ENCODE measurements at regions not wholly inside any gene's neighbourhood (a gene's known extent, or its start where the extent isn't known, plus 50 kb on each side); places are given as distances from the start of the nearest gene placed in this dataset.

GRCh38 chr16:85307552-85308364, 195.5 kb upstream of the CIBAR2 start:
- H3K27ac ChIP-seq: no peak overlapping the region
- DNase-seq: no peak
- 69 to 72% methylated on average over 24 of the region's 24 CpGs for WGBS, 2 donors
- TF ChIP-seq CTCF (IDR thresholded peaks at IDR 0.05): no peak
- H3K36me3 ChIP-seq: no peaks in the 10 kb centered on the region
- peaks cover 0 to 13% (median 5%) of the 10 kb centered on the region in 3 donors for H3K4me1 ChIP-seq
- intact Hi-C loops (cut with DNase I): no loop called here
- no peaks in the 10 kb centered on the region for H3K9me3 ChIP-seq
- FAIRE-seq: no peak
- no peak overlapping the region for H3K4me3 ChIP-seq
- H3K27me3 ChIP-seq: no peaks in the 10 kb centered on the region
- peak in 1 of 4 donors; percentile 13 for ATAC-seq

DNA sequence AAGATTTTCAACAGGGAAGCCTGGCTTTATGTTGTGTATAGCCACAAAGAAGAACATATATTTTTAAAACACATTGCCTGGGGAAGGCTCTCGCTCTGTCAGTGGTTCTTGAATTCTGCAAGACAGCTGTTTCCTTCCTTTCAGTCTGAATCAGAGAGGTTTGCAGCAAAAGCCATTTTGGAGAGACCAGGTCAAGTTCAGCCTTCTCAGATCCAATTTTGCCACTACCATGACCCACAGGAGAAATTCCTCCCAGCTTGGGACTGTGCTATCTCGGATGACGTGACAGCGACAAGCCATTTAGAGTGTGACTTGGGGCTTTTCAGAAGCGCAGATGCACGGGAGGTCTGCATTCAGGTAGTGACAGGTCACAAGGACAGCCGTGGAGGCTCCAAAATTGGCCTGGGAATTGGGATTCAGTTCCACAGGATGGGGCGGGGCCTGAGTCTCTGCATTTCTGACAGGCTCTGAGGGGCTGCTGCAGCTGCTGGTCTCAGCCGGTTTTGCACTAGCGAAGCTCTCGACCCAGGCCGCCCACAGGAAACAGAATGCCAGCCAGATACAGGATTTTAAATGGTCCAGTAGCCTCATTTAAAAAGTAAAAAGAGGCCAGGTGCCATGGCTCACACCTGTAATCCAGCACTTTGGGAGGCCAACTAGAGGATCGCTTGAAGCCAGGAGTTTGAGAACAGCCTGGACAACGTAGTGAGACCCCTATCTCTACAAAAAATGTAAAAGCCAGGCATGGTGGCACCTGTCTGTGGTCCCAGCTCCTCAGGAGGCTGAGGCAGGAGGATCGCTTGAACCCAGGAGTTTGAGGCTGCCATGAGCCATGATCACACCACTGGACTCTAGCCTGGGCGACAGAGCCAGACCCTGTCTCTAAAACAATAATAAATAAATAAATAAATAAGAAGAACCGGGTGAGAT, 196.6 kb upstream of the CIBAR2 start:
- DNase-seq (no peak), FAIRE-seq (no peak), ATAC-seq (no peak)
- Histone ChIP-seq H3K4me1 (peaks cover 0 to 8% (median 0%) of the 10 kb centered on the region in 3 donors), H3K27me3 (no peaks in the 10 kb centered on the region), H3K9me3 (no peaks in the 10 kb centered on the region), H3K4me3 (no peak overlapping the region), H3K36me3 (no peaks in the 10 kb centered on the region), H3K27ac (peak overlapping the region in 2 of 4 donors; percentile 44 to 77)
- WGBS, 2 donors: 88 to 90% methylated on average over 17 of the region's 17 CpGs
- intact Hi-C loops (cut with DNase I): no loop called here
- TF ChIP-seq CTCF (IDR thresholded peaks at IDR 0.05): no peak

DNA sequence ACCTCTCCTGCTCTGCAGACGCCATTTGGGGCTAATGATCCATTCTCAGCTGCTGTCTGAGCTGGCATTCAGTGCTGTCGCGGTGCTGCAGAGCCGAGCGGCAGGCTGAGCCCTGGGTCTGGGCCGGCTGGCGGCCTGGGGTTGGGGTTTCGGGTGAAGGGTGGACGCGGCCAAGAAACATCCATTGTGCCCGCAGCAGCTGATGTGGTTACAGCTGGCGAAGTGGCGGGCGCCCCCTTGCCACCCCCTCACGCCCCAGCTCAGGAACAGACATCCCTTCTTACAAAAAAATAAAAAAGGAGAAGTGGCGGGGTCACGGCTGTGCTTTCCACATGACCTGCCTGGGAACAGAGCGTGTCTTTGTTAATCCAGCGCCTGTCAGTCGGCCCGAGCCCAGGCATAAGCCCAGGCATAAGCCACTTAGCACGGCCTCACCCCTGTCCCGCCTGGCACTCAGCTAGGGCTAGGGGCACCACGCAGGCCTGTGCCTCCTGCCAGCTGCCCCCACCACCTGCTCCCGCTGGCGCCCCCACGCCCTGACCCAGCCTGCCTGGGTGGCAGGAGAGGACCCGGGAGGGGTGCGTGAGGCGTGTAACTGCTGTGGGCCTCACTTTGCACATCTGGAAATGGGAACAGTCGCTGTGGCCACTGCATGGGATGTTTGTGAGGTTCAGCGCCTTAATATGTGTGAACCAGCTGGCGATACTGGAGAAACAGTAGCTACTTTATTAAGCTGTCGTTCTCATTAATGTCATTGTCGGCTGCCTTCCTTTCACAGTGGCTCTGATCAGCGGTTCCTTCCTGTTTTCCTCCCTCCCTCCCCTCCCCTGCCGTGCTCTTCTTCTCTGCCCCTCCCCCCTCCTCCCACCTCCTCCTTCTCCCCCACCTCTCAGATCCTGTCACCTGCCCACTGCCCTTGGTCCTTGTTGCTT, 197.7 kb upstream of the CIBAR2 start:
- Histone ChIP-seq H3K9me3 (no peaks in the 10 kb centered on the region), H3K27me3 (no peaks in the 10 kb centered on the region), H3K4me3 (no peak overlapping the region), H3K36me3 (no peaks in the 10 kb centered on the region), H3K27ac (peak overlapping the region in 3 of 4 donors; percentile 44 to 77 (median 60)), H3K4me1 (peaks cover 0 to 8% (median 0%) of the 10 kb centered on the region in 3 donors)
- peak in 3 of 4 donors; percentile 31 to 66 (median 59) for ATAC-seq
- TF ChIP-seq CTCF (IDR thresholded peaks at IDR 0.05): no peak
- intact Hi-C loops (cut with DNase I): loop anchor here in 1 of 3 donors (10.0 kb wide), 1 partner anchor 105 kb away; no protein-coding TSS in a partner anchor
- peak in 3 of 6 donors; percentile 50 to 81 (median 53) for DNase-seq
- 75 to 77% methylated on average over 37 of the region's 37 CpGs for WGBS, 2 donors
- FAIRE-seq: no peak

- no peak overlapping the region for H3K27ac ChIP-seq
- H3K27me3 ChIP-seq: no peaks in the 10 kb centered on the region
- no peaks in the 10 kb centered on the region for H3K36me3 ChIP-seq
- DNase-seq: peak in 1 of 6 donors; percentile 68
- no peak for TF ChIP-seq CTCF (IDR thresholded peaks at IDR 0.05)
- H3K4me1 ChIP-seq: peaks cover 0 to 5% (median 1%) of the 10 kb centered on the region in 3 donors
- FAIRE-seq: no peak
- intact Hi-C loops (cut with DNase I): loop anchor here in 1 of 3 donors (10.0 kb wide), 1 partner anchor 104 kb away; no protein-coding TSS in a partner anchor
- no peaks in the 10 kb centered on the region for H3K9me3 ChIP-seq
- no peak for ATAC-seq
- H3K4me3 ChIP-seq: no peak overlapping the region
- 73 to 82% methylated on average over 19 to 27 of the region's 27 CpGs for WGBS, 2 donors
Measured at GRCh38 chr16:85310868-85311585, 198.8 kb upstream of the CIBAR2 start.

Data from pancreas (tissue), 10 donors.